Muscle layer of colon (tissue), 2 donors: ENCODE measurements at regions not wholly inside any gene's neighbourhood (a gene's known extent, or its start where the extent isn't known, plus 50 kb on each side); places are given as distances from the start of the nearest gene placed in this dataset.
"Not testable (repeated sequence)": the region's sequence is repeated elsewhere in the genome, so short reads cannot be mapped to it uniquely, and the experiment has no call there.

Source experiments
- H3K27ac ChIP-seq: one replicate; pipeline ENCODE4 v1.7.0; 2013; ENCODE audit warnings: low read depth, mild to moderate bottlenecking, low read length, moderate library complexity
- H3K27me3 ChIP-seq, 2 donors: one replicate each; pipeline ENCODE4 v1.7.0; 2013; ENCODE audit warnings: low read length in 2 of 2, mild to moderate bottlenecking in 2 of 2; ENCODE audit not compliant: insufficient read depth in 2 of 2, control insufficient read depth in 1 of 2
- H3K36me3 ChIP-seq: one replicate; pipeline ENCODE4 v1.7.0; 2013; ENCODE audit warnings: mild to moderate bottlenecking, low read length; ENCODE audit not compliant: insufficient read depth
- H3K4me1 ChIP-seq: one replicate; pipeline ENCODE4 v1.7.0; 2013; ENCODE audit warnings: mild to moderate bottlenecking, low read length; ENCODE audit not compliant: insufficient read depth
- H3K4me3 ChIP-seq, 2 donors: one replicate each; pipeline ENCODE4 v1.7.0; 2013; ENCODE audit warnings: low read length in 2 of 2, low read depth in 1 of 2, mild to moderate bottlenecking in 1 of 2, moderate library complexity in 1 of 2
- H3K9ac ChIP-seq: one replicate; pipeline ENCODE4 v1.7.0; 2013; ENCODE audit warnings: low read length
- H3K9me3 ChIP-seq: one replicate; pipeline ENCODE4 v1.7.0; 2013; ENCODE audit warnings: mild to moderate bottlenecking, low read length
- donor health status: abdominal sarcoma.
- donor health status: Adenocarcinoma of cecum.

GRCh38 chr6:1164600-1164999, 147.3 kb upstream of the FOXQ1 start:
- Histone ChIP-seq H3K4me3 (no peak overlapping the region), H3K9ac (no peak overlapping the region), H3K9me3 (no peaks in the 10 kb centered on the region), H3K36me3 (no peaks in the 10 kb centered on the region), H3K27me3 (no peaks in the 10 kb centered on the region), H3K27ac (no peak overlapping the region), H3K4me1 (no peaks in the 10 kb centered on the region)

- Histone ChIP-seq H3K9ac (no peak overlapping the region), H3K36me3 (no peaks in the 10 kb centered on the region), H3K27me3 (no peaks in the 10 kb centered on the region), H3K27ac (no peak overlapping the region), H3K4me3 (no peak overlapping the region), H3K9me3 (no peaks in the 10 kb centered on the region), H3K4me1 (no peaks in the 10 kb centered on the region)
Observed at GRCh38 chr6:1163501-1163900, 148.4 kb upstream of the FOXQ1 start.

- H3K36me3 ChIP-seq, result no peaks in the 10 kb centered on the region
- H3K9me3 ChIP-seq, result no peaks in the 10 kb centered on the region
- H3K4me1 ChIP-seq, result no peaks in the 10 kb centered on the region
- H3K27me3 ChIP-seq, result no peaks in the 10 kb centered on the region
- no peak overlapping the region for H3K9ac ChIP-seq
- H3K27ac ChIP-seq, result no peak overlapping the region
- H3K4me3 ChIP-seq, result no peak overlapping the region
Observed at GRCh38 chr6:1162367-1163275, 149.3 kb upstream of the FOXQ1 start.

- H3K9me3 ChIP-seq, H3K9ac ChIP-seq, H3K4me1 ChIP-seq, H3K27ac ChIP-seq, H3K4me3 ChIP-seq, H3K27me3 ChIP-seq, H3K36me3 ChIP-seq: not testable (repeated sequence)
Observed at GRCh38 chr6:1156411-1156810, 155.5 kb upstream of the FOXQ1 start.

- Histone ChIP-seq H3K4me1 (no peaks in the 10 kb centered on the region), H3K9ac (no peak overlapping the region), H3K36me3 (no peaks in the 10 kb centered on the region), H3K9me3 (no peaks in the 10 kb centered on the region), H3K4me3 (no peak overlapping the region), H3K27ac (no peak overlapping the region), H3K27me3 (no peaks in the 10 kb centered on the region)
Observed at GRCh38 chr6:1153696-1154245, 158.1 kb upstream of the FOXQ1 start.

- Histone ChIP-seq H3K36me3 (no peaks in the 10 kb centered on the region), H3K4me1 (no peaks in the 10 kb centered on the region), H3K27ac (no peak overlapping the region), H3K4me3 (no peak overlapping the region), H3K9me3 (no peaks in the 10 kb centered on the region), H3K9ac (no peak overlapping the region), H3K27me3 (no peaks in the 10 kb centered on the region)
Observed at GRCh38 chr6:1146500-1146899, 165.4 kb upstream of the FOXQ1 start.

- no peak overlapping the region for H3K9ac ChIP-seq
- no peak overlapping the region for H3K27ac ChIP-seq
- no peaks in the 10 kb centered on the region for H3K36me3 ChIP-seq
- H3K4me1 ChIP-seq, result no peaks in the 10 kb centered on the region
- no peaks in the 10 kb centered on the region for H3K9me3 ChIP-seq
- no peak overlapping the region for H3K4me3 ChIP-seq
- H3K27me3 ChIP-seq, result no peaks in the 10 kb centered on the region
Observed at GRCh38 chr6:1145768-1146218, 166.1 kb upstream of the FOXQ1 start.

GRCh38 chr6:1144842-1145767, 166.8 kb upstream of the FOXQ1 start:
- no peaks in the 10 kb centered on the region for H3K9me3 ChIP-seq
- H3K4me1 ChIP-seq, result no peaks in the 10 kb centered on the region
- H3K4me3 ChIP-seq, result no peak overlapping the region
- H3K36me3 ChIP-seq, result no peaks in the 10 kb centered on the region
- no peaks in the 10 kb centered on the region for H3K27me3 ChIP-seq
- H3K27ac ChIP-seq, result no peak overlapping the region
- no peak overlapping the region for H3K9ac ChIP-seq

- Histone ChIP-seq H3K4me3 (no peak overlapping the region), H3K4me1 (no peaks in the 10 kb centered on the region), H3K9ac (no peak overlapping the region), H3K36me3 (no peaks in the 10 kb centered on the region), H3K27me3 (no peaks in the 10 kb centered on the region), H3K9me3 (no peaks in the 10 kb centered on the region), H3K27ac (no peak overlapping the region)
Observed at GRCh38 chr6:1143655-1144054, 168.2 kb upstream of the FOXQ1 start.

GRCh38 chr6:1139155-1139890, 172.6 kb upstream of the FOXQ1 start:
- Histone ChIP-seq H3K9ac (no peak overlapping the region), H3K36me3 (no peaks in the 10 kb centered on the region), H3K27ac (no peak overlapping the region), H3K4me3 (no peak overlapping the region), H3K27me3 (no peaks in the 10 kb centered on the region), H3K9me3 (no peaks in the 10 kb centered on the region), H3K4me1 (no peaks in the 10 kb centered on the region)

GRCh38 chr6:1137849-1138248, 174.0 kb upstream of the FOXQ1 start:
- Histone ChIP-seq H3K9me3 (no peaks in the 10 kb centered on the region), H3K4me1 (no peaks in the 10 kb centered on the region), H3K9ac (no peak overlapping the region), H3K27ac (no peak overlapping the region), H3K27me3 (no peaks in the 10 kb centered on the region), H3K4me3 (no peak overlapping the region), H3K36me3 (no peaks in the 10 kb centered on the region)
